GM23248 (cell line): ENCODE measurements at regions not wholly inside any gene's neighbourhood (a gene's known extent, or its start where the extent isn't known, plus 50 kb on each side); places are given as distances from the start of the nearest gene placed in this dataset.

Source experiments
- EZH2 ChIP-seq: fragments of 200-600 bp; sonication (generic); IDR thresholded peaks from 2 replicates; pipeline ENCODE4 v1.6.1; 2018; ENCODE audit warnings: antibody characterized with exemption, mild to moderate bottlenecking; ENCODE audit not compliant: insufficient read depth, poor library complexity, severe bottlenecking
- EZH2phosphoT487 ChIP-seq: fragments of 200-600 bp; sonication (generic); IDR thresholded peaks from 2 replicates; pipeline ENCODE4 v1.6.1; 2018; ENCODE audit warnings: antibody characterized with exemption, moderate library complexity, mild to moderate bottlenecking, low read depth; ENCODE audit not compliant: insufficient read depth

DNA sequence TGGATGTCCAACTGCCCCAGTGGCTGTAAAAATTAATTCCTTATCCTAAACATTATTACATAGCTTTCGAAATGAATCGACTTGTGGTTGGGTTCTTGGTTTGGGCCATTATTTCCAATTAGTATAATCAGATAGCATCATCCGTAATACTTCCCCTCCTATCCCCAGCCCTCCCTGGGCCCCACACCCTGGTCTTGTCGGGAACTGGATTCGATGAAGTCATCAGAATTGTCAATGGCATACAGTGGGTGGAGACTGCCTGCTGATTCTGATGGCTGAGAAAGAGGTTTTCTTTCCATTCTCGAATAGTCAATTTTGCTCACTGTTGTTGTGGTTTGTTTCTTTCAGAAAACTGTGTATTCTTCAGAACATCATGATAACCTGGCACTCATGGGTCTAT lies 395.1 kb downstream of the SEC14L1 start:
- TF ChIP-seq EZH2phosphoT487 (no peak), EZH2 (no peak)
